Right lobe of liver (tissue), 4 donors: ENCODE measurements at regions not wholly inside any gene's neighbourhood (a gene's known extent, or its start where the extent isn't known, plus 50 kb on each side); places are given as distances from the start of the nearest gene placed in this dataset.

ENCODE experiments used
- CTCF ChIP-seq, 4 donors: fragments of 200-600 bp in 3 of 4; fragments of 450-650 bp in 1 of 4; IDR thresholded peaks; one replicate each; pipeline versions ENCODE4 v1.5.1 to v1.8.0; 2016 to 2022; ENCODE audit warnings: antibody characterized with exemption in 4 of 4, mild to moderate bottlenecking in 2 of 4
- POLR2A ChIP-seq: fragments of 450-650 bp; IDR thresholded peaks from one replicate; pipeline ENCODE4 v1.6.1; 2017; ENCODE audit warnings: antibody characterized with exemption, mild to moderate bottlenecking
- donor health status: DM: no; HTN: no; CAD: no.
- donor health status: DM: no; HTN: no; CAD: no.
- donor health status: DM: no; HTN: yes; CAD: no.

GRCh38 chr21:16037421-16037955 is 307.7 kb downstream of the USP25 start:
- TF ChIP-seq POLR2A (no peak), CTCF (IDR thresholded peaks at IDR 0.05) (no peak)
